Uterus (tissue), 2 donors: ENCODE measurements at regions not wholly inside any gene's neighbourhood (a gene's known extent, or its start where the extent isn't known, plus 50 kb on each side); places are given as distances from the start of the nearest gene placed in this dataset.
"Not testable (repeated sequence)": the region's sequence is repeated elsewhere in the genome, so short reads cannot be mapped to it uniquely, and the experiment has no call there.

ENCODE experiments used
- CTCF ChIP-seq, 4 experiments: fragments of 200-600 bp in 2 of 4; fragments of 450-650 bp in 2 of 4; sonication (generic) in 2 of 4; IDR thresholded peaks; one replicate each; pipeline ENCODE4 v1.5.1; 2016 to 2019; ENCODE audit warnings: antibody characterized with exemption in 4 of 4, mild to moderate bottlenecking in 2 of 4, moderate library complexity in 1 of 4
- POLR2A ChIP-seq, 2 donors: fragments of 450-650 bp; IDR thresholded peaks; one replicate each; pipeline ENCODE4 v1.6.1; 2016; ENCODE audit warnings: antibody characterized with exemption in 2 of 2, mild to moderate bottlenecking in 1 of 2, moderate library complexity in 1 of 2

GRCh38 chr4:154023671-154024070 is 234.8 kb upstream of the SFRP2 start:
- not testable (repeated sequence) for TF ChIP-seq CTCF, POLR2A (IDR thresholded peaks at IDR 0.05)
